ENCODE measurements at regions not wholly inside any gene's neighbourhood (a gene's known extent, or its start where the extent isn't known, plus 50 kb on each side); places are given as distances from the start of the nearest gene placed in this dataset.

- 4% methylated on average over 1 of the region's 1 CpG for WGBS (ENCODE audit: low lambda C conversion rate)
- CTCF ChIA-PET = no interaction called here
- TF ChIP-seq RFX5 (IDR thresholded peaks at IDR 0.05; ENCODE audit: low read length) (no peak), YY1 (IDR thresholded peaks at IDR 0.05; ENCODE audit: low read depth) (no peak), REST (IDR thresholded peaks at IDR 0.05; ENCODE audit: low read depth, low read length) (no peak), EP300 (IDR thresholded peaks at IDR 0.05; ENCODE audit: borderline replicate concordance in 1 of 2, low read depth in 1 of 2, low read length in 1 of 2) (no peak), POLR2AphosphoS5 (IDR thresholded peaks at IDR 0.05; ENCODE audit: low read depth, low read length) (no peak), TAF1 (IDR thresholded peaks at IDR 0.05; ENCODE audit: borderline replicate concordance, low read depth, low read length) (no peak), ZBTB33 (IDR thresholded peaks at IDR 0.05; ENCODE audit: borderline replicate concordance, low read depth) (no peak), MAX (IDR thresholded peaks at IDR 0.05; ENCODE audit: low read depth) (no peak), NRF1 (IDR thresholded peaks at IDR 0.05; ENCODE audit: low read depth, low read length) (no peak), USF2 (IDR thresholded peaks at IDR 0.05; ENCODE audit: borderline replicate concordance, low read depth, low read length) (no peak), JUND (IDR thresholded peaks at IDR 0.05) (no peak), RXRA (IDR thresholded peaks at IDR 0.05; ENCODE audit: borderline replicate concordance, low read depth) (no peak), FOXM1 (IDR thresholded peaks at IDR 0.05; ENCODE audit: low read depth) (no peak)
These were observed 115.3 kb upstream of the KLHL4 start for GRCh38 chrX:87402256-87402655.

More at GRCh38 chrX:87402256-87402655, 115.3 kb upstream of the KLHL4 start:
- no peaks in the 10 kb centered on the region for H3K9me2 ChIP-seq
- H3K9me3 ChIP-seq = no peaks in the 10 kb centered on the region
- H2AFZ ChIP-seq (ENCODE audit: low read depth) = no peak overlapping the region
- H3K9ac ChIP-seq = no peak overlapping the region
- H3K27ac ChIP-seq (ENCODE audit: low read depth in 2 of 2, low read length in 1 of 2) = no peak overlapping the region
- no peak overlapping the region for H3K4me2 ChIP-seq
- H3K36me3 ChIP-seq (replicated peaks in 1 of 2; ENCODE audit: control insufficient read depth in 1 of 2, insufficient read depth in 2 of 2, low read length in 1 of 2) = no peaks in the 10 kb centered on the region
- H3K4me3 ChIP-seq (ENCODE audit: low read depth in 2 of 2, low read length in 1 of 2) = no peak overlapping the region
- no peaks in the 10 kb centered on the region; the same call in 1 of the 2 replicates for H3K27me3 ChIP-seq (ENCODE audit: insufficient read depth)
- POLR2A ChIA-PET = no interaction called here
- H3F3A ChIP-seq (replicated peaks; ENCODE audit: insufficient read depth) = no peaks in the 10 kb centered on the region
- H3K4me1 ChIP-seq (ENCODE audit: control insufficient read depth in 1 of 2, insufficient read depth in 2 of 2, low read depth in 1 of 2, low read length in 1 of 2) = no peaks in the 10 kb centered on the region
- no peak for DNase-seq
- H3K79me2 ChIP-seq (ENCODE audit: insufficient read depth) = no peaks in the 10 kb centered on the region
- H4K20me1 ChIP-seq (ENCODE audit: insufficient read depth) = no peaks in the 10 kb centered on the region
